RWPE1 (cell line): ENCODE measurements at regions not wholly inside any gene's neighbourhood (a gene's known extent, or its start where the extent isn't known, plus 50 kb on each side); places are given as distances from the start of the nearest gene placed in this dataset.

Experiments
- CTCF ChIA-PET: fragments of 350-600 bp; sonication (Branson Sonifier 250); formaldehyde crosslinking; extraction: SDS; loops from one replicate; lab custom pipeline; 2021; lab: Yijun Ruan, JAX
- POLR2A ChIA-PET: fragments of 400-600 bp; formaldehyde crosslinking; extraction: SDS; loops from one replicate; lab custom pipeline; 2020; ENCODE audit warnings: antibody characterized with exemption; ENCODE audit not compliant: low non-redundant PET; lab: Yijun Ruan, JAX
- DNase-seq: peaks from one replicate; pipeline ENCODE4 v3.0.0; 2012; ENCODE audit warnings: low spot score
- H3K27ac ChIP-seq: fragments of 450-650 bp; 2 replicates; pipeline ENCODE4 v1.5.1; 2017
- TF ChIP-seq, protein P1 (sequence below): fragments of 450-650 bp; conservative IDR thresholded peaks from 2 replicates; pipeline ENCODE4 v1.5.1; 2017; ENCODE audit warnings: low read depth, mild to moderate bottlenecking

DNA sequence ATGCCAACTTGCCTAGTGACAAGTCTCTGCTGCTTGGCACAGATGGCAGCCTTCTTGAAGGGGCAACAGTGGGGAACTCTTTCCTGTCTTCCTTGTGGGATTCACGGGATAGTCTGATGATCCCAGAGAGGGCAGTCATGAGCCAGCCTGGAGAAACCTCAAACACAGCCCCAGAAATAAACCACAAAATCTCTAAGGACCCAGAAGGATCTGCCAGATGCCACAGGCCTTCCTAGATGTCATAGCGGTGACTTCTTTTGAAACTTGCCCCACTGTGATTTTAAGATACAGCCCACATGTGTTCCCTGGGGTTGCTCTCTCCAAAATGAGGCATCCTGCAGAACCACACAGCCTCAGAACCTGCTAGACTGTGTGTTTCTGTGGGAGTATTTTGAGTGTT, 707.6 kb upstream of the TSPY4 start:
- TF ChIP-seq, protein P1, sequence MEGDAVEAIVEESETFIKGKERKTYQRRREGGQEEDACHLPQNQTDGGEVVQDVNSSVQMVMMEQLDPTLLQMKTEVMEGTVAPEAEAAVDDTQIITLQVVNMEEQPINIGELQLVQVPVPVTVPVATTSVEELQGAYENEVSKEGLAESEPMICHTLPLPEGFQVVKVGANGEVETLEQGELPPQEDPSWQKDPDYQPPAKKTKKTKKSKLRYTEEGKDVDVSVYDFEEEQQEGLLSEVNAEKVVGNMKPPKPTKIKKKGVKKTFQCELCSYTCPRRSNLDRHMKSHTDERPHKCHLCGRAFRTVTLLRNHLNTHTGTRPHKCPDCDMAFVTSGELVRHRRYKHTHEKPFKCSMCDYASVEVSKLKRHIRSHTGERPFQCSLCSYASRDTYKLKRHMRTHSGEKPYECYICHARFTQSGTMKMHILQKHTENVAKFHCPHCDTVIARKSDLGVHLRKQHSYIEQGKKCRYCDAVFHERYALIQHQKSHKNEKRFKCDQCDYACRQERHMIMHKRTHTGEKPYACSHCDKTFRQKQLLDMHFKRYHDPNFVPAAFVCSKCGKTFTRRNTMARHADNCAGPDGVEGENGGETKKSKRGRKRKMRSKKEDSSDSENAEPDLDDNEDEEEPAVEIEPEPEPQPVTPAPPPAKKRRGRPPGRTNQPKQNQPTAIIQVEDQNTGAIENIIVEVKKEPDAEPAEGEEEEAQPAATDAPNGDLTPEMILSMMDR = no peak
- H3K27ac ChIP-seq = no peak overlapping the region
- no peak for DNase-seq
- ChIA-PET CTCF (no interaction called here), POLR2A (no interaction called here)

DNA sequence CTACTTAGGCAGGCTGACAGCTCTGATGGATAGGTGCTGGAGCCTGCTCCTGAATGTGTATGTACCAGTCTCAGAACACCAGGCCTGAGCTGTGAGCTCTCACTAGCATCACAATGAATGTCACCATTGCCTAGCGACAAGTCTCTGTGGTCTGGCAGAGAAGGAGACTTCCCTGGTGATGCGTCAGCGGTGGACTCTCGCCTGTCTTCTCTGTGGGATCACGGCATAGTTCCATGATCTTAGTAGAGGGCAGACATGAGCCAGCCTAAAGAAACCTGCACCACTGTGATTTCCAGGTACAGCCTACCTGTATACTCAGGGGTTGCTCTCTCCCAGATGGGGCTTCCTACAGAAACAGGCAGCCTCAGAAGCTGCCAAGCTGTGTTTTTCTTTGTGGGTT, 699.2 kb upstream of the TSPY4 start:
- ChIA-PET POLR2A (no interaction called here), CTCF (no interaction called here)
- no peak for DNase-seq

DNA sequence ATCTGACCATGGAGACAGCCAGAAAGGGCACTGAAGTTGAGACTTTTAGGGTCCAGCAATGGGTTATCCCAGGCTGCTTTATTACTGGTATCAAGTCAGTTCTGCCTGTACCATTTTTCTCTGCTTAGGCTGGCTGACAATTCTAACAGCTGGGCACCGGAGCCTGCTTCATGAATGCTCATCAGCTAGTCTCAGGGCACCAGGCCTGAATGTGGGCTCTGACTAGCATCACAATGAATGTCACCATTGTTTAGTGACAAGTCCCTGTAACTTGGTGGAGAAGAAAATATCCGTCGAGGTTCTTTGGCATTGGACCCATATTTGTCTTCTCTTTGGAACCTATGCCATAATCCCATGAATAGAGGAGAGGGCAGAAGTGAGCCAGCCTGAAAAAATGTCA, 692.3 kb upstream of the TSPY4 start:
- TF ChIP-seq, protein P1 = no peak
- H3K27ac ChIP-seq = no peak overlapping the region
- DNase-seq = no peak
- ChIA-PET CTCF (no interaction called here), POLR2A (no interaction called here)

More for the DNA sequence above, 699.2 kb upstream of the TSPY4 start:
- H3K27ac ChIP-seq = no peak overlapping the region
- TF ChIP-seq, protein P1 = no peak

DNA sequence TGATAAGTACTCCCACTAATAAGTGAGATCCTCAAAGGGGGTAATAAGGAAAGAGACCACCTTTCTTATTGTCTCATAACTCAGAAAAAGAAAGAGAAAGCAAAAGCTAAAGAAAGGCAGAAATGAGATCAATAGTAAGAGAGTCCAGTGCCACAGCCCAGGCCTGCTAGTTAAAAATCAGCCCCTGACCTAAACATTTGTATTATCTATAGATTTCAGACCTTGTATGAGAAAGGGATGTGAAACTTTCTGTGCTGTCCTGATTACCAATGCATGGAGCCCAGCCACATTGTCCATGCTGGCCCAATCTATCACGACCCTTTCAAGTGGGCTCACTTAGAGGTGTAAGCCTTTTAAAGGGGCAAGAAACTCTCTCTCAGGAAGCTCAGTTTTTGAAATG, 684.8 kb upstream of the TSPY4 start:
- DNase-seq = no peak
- TF ChIP-seq, protein P1 = no peak
- CTCF ChIA-PET = no interaction called here
- POLR2A ChIA-PET = no interaction called here
- H3K27ac ChIP-seq = no peak overlapping the region

DNA sequence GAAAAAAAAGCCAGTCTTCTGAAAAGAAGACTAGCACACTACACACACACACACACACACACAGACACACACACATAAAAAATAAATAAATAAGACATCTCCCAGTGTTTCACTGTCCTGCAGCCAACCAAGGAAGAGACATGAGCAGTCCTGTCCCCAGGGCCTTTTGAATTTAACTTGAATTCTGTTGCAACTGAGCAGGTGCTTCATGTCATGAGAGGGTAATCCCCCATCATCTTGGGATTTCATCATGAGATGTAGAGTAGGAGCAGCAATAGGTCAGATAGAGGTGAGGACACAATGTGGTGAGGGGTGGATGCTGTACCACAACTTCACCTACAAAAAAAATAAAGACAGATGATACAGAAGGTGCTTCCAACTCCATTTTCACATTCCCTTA, 682.2 kb upstream of the TSPY4 start:
- no peak for DNase-seq
- TF ChIP-seq, protein P1 = no peak
- CTCF ChIA-PET = no interaction called here
- POLR2A ChIA-PET = no interaction called here
- H3K27ac ChIP-seq = no peak overlapping the region

DNA sequence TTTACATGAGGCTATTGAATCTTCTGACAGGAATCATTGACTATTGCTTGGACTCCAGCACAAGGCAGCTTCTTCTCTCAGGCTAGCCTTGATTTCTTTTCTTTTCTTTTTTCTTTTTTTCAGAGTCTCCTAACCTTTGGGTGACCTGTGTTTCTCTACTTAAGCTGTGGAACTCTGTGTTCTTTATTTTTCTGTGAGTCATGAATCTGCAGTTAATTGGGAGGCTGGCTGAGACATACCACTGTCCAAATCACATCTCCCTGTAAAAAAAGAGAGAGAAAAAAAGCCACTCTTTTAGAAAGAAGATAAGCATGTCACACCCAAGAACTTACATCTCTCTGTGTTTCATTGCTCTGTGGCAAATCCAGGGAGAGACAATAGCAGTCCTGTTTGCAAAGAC, 681.2 kb upstream of the TSPY4 start:
- TF ChIP-seq, protein P1 = no peak
- no peak for DNase-seq
- POLR2A ChIA-PET = no interaction called here
- CTCF ChIA-PET = no interaction called here
- no peak overlapping the region for H3K27ac ChIP-seq

DNA sequence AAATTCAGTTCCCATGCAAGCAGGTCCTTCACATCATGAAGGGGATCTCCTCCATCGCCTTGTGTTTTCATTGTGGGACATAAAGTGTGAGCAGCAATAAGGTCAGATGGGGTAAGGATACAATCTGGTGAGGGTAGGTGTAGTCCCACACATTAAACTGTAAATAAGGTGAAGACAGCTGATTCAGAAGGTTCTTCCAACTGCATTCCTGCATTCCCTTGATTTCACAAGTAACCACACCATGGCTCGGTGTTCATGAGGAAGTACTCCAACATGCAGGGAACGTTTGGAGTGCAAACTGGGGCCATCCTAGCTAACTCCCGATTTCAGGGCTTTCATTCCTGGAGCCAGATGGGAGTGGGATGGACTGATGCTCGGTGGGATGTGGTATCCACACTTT, 680.7 kb upstream of the TSPY4 start:
- DNase-seq = no peak
- POLR2A ChIA-PET = no interaction called here
- CTCF ChIA-PET = no interaction called here
- H3K27ac ChIP-seq = no peak overlapping the region
- TF ChIP-seq, protein P1 = no peak
